ENCODE measurements at regions not wholly inside any gene's neighbourhood (a gene's known extent, or its start where the extent isn't known, plus 50 kb on each side); places are given as distances from the start of the nearest gene placed in this dataset.
A peak's percentile ranks its signal among the peaks of the same experiment; 100 is the strongest.

DNA sequence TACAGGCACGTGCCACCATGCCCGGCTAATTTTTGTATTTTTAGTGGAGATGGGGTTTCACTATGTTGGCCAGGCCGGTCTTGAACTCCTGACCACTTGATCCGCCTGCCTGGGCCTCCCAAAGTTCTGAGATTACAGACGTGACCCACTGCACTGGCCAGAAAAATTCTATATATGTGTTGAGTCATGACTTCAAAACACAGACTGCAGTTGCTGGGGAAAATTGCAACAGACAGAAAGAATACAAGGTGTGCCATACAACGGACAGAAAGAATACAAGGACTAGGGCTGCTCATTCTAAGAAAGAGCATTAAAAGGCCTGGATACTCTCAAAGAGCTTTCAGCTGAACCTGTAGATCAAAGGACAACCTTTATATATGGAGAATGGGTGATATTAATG lies 109.6 kb upstream of the ACSL4 start:
- DNase-seq (ENCODE audit: low spot score) = no peak

DNA sequence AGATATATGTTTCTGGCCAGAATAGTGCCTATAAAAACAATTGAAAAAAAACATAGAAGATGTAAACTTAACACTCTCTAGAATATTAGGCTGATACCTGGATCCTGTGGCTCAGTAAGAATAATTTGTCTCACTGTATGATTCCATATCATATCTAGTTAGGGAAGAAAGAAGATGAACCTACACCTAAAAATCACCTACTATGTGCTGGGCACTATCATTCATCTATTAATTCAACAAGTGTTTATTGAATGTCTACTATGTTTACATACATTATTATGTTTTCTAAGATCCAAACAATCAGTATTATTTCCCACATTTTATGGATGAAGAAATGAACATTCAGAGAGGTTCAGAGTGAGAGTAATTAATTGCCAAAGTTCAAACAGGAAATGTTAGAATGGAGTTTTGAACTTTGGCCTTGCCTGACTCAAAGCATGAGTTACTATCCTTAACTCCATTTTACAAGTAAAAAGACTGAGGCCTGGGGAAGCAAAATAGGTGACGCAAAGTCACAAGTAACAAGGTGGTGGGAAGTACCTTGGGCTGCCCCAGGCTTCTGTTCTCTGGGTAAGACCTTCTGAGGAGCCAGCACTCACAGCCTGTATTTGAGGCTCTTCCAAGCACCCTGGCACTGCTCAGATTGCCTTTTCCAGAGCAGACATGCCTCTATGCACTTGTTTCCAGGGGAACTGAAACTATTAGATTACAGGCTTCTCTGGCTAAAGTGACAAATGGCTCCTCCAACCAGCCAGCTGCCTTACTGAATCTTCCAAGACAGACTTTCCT lies 111.1 kb upstream of the ACSL4 start:
- DNase-seq (ENCODE audit: low spot score) = peak; percentile 42

DNA sequence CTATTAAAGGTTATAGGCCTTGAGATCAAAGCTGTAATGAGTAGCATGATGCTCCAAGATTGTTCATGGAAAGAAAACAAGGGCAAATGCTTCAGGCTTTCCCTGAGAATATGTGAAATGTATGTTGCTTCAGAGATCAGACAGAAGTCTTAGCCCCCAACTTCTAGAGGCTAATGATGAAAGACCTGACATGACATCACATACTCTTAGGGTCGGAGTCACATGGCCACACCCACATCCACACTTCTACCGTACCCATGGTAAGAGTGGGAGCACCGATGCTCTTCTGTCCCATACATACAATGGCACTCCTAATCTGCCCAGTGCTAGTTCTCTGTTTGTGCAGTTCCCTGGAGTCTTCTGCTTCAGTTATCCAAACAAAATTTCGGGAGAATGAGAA lies 111.9 kb upstream of the ACSL4 start:
- no peak for DNase-seq (ENCODE audit: low spot score)

DNA sequence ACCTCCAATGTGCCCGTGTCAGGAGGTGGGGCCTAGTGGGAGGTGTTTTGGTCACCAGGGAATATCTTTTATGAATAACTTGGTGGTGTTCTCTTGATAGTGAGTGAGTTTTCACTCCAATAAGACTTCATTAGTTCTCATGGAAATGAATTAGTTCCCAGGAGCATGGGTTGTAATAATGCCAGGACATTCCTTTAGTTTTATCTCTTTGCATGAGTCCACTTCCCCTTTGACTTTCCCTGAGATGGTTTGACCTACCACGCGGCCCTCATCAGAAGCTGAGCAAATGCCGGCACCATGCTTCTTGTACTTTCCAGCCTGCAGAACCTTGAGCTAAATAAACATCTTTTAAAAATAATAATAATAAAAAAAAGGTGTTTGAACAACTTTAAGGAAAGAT lies 112.9 kb upstream of the ACSL4 start:
- no peak for DNase-seq (ENCODE audit: low spot score)

DNA sequence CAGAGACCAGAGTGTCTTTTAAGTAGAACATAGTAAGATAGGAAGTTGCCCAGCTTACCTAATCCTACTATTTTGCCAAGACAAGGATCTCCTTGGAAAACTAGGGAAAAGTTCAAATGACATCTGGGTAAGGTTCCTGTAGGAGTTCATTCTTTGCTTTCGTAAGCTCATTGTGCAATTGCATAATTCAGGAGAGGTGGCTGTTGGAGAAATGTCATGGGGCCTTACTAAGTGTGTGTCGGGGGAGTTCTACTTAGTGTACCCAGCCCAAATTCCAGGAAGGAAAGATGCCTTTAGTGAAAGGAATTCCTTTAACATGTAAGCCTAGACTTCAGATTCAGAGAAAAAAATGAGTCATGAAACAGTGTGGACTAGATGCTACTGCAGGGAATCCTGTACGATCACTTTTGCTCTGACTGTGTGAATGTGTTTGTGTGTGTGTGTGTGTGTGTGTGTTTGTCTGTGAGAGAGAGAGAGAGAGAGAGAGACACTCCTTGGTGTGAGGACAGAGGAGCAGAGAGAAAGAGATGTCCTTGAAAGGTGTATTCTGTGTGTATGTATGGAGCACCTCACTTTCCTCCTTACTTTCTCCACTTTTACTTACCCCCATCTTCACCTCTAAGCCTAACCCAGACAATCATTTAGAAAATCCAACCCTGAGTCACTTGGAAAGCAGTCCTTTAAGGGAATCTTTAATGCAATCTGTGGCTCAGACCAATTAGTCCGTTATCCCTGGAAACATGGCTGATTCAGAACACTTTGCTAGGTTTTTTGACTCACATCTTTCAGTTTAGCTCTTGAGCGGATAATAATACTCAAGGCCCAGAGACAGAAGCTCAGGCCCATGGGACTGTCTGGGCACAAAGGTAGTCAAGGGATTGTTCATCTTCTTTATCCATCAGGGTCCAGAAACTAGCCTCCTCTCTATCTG lies 114.5 kb upstream of the ACSL4 start:
- DNase-seq (ENCODE audit: low spot score) = no peak

DNA sequence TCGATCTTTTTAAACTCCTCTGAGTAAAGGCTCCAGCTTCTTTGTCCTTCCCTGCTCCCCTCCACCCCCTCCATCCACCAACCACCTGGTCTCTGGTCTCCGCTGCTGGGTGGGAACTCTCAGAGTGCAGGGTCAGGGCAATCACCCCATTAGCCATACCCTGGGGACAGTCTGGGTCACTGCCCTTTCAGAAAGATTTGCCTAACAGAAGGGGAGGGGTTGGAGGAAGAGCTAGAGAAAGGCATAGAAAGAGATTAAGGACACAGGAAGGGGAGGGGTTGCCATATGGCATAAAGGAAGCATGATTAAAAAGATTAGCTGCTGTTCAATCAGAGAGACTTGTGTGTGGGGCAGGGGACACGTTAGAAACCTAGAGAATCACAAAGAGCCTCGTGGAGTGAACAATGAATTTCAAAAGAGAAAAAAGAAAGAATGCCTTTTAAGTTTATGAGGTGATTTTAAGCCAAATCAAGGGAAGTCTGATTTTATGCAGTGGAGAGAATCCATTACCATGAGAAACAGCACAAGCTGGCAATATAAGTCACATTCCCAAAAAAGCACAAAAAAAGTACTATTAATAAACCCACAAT lies 115.5 kb upstream of the ACSL4 start:
- DNase-seq (ENCODE audit: low spot score) = no peak

DNA sequence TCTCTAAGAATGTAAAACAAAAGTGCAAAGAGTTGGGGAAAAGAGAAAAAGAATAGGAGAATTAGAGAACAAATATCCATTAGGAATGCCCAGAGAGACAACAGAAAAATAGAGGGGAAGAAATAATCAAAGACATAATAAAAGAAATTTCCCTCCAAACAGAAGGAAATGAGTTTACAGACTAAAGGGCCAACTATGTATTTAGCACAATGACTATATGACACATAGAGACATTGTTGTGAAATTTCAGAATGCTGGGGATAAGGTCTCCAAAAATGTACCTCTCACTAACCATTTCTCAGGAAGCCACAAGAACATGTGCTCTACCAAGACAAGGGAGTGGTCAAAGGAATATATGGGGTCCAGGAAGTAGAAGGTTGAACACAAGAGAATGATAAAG lies 121.0 kb upstream of the ACSL4 start:
- DNase-seq (ENCODE audit: low spot score) = no peak

DNA sequence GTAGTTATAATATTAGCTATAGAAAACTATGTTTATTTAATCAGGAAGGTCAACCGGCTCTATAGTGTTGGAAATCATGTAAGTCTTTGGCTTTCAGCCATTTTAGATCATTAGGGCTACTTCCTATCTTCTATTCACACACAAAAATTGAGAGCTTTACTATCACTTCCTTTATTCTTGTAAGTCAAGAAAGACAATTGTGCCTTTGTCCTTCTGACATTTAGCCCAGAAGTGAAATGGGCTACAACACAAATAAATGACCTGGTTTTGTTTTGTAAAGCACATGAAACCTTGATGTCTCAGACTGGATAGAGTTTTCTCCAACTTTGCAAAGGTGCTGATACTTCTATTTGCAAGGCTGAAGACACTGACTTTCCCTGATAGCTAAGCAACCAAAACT lies 122.4 kb upstream of the ACSL4 start:
- no peak for DNase-seq (ENCODE audit: low spot score)

DNA sequence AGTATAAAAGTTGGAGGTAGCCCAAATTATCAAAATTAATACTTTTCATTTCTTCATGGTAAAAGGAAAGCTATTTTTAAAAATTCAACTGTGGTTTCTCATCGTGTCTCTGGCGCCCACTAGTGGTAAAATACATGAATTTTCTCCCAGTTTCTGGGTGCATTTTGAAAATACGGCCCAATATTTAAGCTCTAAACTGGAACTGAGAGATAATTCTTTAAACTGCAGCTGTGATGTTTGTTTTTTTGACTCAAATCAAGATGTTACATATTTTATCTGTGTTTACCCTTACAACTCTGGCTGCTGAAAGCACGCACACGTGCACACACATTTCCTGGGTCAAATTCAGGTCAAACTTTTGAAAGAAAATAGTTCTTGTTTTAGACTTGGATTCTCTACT lies 123.9 kb upstream of the ACSL4 start:
- peak; percentile 9 for DNase-seq (ENCODE audit: low spot score)

DNA sequence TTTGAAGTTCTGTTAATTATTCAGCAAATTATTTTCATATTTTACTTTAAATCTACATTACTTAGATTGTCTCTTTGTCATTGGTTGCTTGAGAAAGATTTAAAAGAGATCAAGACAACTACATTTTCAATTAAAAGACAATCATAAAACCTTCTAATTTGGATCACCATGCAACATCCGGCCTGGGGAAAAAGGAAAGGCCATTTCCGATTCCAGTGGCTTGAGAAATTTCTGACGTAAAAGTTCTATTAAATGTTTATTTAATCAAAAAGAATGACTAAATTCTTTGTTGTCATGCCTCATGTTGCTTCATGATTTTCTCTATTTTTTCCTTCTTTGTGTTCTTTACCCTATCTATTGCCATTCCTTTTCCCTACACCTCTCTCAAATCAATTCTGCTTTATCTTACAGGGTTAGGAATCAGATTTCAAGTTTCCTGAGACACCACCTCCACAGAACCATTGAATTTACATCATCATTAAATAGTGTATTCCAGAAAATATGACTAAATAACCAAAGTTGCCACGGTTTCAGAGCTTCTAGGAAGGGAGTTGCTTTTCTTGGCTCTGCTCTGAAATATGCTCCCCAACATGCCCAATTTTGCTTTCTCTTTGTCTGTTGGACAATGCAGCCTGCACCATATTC lies 124.6 kb upstream of the ACSL4 start:
- DNase-seq (ENCODE audit: low spot score) = no peak

DNA sequence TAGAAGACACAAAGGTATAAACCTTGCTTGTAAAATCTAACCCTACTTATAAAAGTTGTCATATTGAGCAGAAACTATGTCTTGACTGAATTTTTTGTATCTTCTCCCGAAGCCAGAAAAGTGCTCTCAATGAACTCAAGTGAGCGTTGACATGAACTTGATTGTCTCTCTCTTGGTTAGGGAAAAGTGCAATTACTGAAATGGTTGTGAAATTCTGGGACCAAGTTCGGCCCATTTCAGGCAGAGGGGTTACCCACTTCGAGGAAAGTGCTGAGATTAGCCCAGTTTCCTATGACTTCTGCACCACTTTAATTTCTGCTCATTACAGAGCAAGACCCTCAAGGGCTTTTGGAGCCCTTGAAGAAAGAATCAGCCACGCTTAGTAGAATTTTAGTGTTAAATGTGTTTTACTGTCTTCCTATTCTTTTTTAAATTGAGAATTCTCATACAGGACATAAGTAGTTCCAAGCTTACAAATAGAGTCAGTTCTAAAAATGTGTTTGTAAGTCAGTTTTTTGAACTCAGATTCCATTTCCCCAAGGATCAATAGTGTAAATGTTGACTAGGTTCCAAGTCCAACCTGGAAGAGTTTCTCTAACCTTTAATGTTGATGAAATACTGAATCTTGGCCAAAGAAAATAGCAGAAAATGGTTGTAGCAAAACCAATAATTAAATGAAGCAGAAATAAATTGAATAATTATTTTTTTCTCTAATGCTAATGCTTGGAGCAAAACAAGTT lies 125.7 kb upstream of the ACSL4 start:
- DNase-seq (ENCODE audit: low spot score) = no peak

DNA sequence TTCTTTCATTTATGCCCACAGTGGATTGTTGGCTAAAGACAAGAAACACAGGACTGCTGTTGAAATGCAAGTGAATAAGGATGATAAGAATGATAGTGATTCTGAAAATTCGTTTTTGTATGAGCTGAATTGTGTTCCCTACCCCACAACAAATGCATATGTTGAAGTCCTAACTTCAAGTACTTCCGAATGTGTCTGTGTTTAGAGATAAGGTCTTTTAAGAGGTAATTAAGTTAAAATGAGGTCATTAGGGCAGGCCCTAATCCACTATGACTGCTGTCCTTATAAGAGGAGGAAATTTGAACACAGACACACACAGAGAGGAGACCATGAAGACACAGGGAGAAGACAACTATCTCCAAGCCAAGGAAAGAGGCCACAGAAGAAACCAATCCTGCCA lies 126.6 kb upstream of the ACSL4 start:
- no peak for DNase-seq (ENCODE audit: low spot score)

DNA sequence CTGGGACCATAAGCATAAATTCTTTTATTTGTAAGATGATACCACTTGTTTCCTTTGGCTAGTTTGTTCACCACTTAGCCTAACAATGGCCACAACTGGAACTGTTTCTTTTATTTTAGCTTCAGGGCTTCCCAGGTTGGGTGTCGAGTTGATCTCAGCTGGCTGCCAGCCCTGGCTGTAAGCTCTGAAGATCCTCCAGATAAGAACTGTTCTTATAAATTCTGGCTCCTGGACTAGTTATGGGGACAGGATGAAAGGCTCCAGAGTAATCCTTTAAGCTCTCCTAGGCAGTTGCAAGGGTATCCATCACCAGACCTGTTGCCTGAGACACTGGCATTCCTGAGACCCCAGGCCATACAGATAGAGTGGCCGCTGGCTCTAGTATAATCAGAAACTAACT lies 129.4 kb upstream of the ACSL4 start:
- no peak for DNase-seq (ENCODE audit: low spot score)

DNA sequence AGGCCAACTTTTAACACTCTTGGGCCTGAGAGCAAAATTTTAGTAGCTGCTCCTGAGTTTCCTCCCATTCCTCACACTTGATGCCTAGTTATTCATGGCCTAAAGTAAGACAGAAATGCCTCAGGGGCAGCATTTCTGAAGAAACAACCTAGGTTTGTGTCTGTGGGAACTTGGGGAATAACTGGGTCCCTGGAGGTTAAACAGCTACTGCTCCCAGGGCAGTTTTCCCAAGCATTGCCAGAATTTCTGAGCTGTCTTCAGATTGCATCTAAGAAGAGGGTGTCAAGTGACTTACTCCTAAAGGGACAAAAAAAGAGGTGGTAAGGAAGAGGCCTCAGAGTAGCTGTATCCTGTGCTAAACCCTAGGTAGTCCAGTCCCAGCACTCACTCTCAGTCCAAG lies 130.8 kb upstream of the ACSL4 start:
- DNase-seq (ENCODE audit: low spot score) = no peak

DNA sequence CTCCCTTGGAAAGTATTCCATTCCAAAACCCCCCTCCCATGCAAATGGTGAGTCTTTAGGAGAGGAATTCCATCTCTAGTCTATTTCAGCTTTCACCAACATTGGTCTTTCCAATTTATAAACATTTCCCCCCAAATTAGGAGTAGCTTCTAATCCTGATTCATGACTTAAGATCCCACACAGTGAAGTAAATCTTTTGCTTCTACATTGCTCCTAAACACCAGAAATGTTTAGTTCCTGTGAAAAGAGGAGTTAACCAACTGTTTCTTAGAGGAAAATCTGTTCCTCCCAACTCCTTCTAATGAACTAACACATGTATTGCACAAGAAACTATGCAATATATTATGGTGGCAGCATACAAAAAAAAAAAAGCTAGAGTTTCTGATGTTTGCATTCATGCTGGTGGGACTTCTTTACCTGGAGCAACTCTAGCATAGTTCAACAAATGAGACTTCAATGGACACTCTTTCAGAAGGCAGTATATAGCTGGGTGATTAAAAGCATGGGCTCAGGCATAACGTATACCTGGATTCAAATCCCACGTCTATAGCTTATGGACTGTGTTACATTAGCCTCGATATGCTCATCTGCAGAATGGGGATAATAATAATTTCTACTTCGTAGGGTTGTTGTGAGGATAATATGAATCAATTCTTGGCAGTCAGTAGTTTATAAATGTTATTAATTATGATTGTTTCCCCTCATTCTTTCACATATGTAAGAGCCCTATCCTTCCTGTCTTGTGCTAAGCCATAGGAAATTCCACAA lies 131.6 kb upstream of the TMEM164 start:
- no peak for DNase-seq (ENCODE audit: low spot score)

DNA sequence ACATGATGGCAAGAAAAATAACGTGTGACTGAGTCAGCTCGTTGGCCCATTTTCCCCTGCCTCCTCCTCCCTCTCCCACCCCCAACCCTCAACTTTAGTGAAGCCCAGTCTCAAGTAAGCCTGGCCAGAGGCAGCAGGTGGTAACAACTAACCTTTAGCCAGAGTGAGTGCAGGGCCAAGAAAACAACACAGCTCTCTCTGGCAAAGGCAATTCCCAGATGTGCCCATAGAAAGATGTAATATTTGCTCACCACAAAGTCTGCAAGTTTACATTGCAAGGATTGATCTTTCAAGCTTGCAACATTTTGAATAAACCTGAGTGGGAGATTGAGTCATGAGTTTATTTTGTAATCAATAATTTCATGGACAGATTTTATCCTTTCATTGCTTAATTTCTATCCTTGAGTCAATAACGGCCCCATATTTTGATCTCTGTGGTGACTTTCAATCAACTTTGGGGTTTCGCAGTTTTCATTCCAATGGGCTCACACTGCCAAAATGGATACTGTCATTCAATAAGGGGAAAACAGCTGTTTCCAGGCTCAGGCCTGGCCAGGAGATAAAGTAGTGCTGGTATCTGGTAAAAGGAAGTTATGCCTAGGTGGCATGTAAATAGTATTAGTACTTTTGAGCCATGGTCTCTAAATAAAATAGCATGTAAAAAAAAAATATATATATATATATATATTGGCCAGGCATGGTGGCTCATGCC lies 130.7 kb upstream of the TMEM164 start:
- no peak for DNase-seq (ENCODE audit: low spot score)

DNA sequence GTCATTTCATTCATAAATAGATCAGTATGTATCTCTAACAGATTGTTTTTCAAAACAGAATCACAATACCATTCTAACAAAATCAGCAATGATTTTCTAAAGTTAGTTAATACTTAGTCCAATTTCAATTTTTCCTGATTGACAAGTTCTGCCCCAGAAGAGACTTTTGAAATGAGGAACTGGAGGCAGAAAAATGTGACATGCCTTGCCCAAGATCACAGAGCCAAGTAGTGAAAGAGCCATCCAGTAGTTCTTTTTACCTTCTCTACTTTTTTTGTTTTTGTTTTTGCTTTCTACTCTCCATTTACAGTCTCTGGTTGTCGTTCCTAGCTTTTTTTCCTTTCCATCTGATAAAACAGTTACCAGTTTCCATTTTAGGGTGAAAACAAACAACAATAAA lies 129.3 kb upstream of the TMEM164 start:
- no peak for DNase-seq (ENCODE audit: low spot score)

DNA sequence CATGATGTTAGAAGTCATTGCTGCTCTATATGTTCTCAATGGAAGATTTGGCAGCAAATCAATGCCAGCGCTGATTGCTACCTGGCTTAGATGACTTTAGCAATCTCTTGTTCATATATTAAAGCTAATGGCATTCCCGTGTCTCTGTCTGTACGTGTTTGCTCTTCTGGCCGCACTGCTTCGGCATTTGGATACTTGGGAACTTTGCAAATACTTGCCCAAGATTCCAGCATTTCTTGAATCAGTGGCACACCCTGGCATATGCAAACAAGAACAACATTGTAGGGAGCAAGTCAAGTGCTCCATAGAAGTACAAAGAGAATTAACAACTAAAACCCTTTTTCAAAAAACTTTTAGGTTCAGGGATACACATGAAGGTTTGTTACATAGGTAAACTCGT lies 128.9 kb upstream of the TMEM164 start:
- DNase-seq (ENCODE audit: low spot score) = no peak

DNA sequence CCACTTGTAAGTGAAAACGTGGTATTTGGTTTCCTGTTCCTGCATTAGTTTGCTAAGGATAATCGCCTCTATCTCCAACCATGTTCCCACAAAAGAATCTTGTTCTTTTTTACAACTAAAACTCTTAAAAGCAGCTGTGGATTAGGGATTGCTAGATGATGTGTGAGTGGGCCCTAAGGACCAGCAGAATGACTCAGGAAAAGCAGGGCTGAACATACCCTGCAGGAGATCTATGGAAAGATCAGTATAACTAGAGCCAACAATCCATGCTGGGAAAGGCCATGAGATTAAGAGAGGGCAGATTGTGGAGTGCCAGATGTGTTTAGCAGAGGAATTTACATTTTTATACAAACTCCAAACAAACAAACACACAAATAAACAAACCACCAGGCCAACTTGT lies 128.4 kb upstream of the TMEM164 start:
- no peak for DNase-seq (ENCODE audit: low spot score)

DNA sequence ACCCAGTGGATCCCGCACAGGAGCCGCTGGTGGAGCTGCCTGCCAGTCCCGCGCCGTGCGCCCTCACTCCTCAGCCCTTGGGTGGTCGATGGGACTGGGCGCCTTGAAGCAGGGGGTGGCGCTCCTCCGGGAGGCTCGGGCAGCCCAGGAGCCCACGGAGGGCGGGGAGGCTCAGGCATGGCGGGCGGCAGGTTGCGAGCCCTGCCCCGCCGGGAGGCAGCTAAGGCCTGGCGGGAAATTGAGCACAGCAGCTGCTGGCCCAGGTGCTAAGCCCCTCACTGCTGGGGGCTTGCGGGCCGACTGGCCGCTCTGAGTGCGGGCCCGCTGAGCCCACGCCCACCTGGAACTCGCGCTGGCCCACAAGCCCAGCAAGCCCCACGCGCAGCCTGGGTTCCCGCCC lies 127.1 kb upstream of the TMEM164 start:
- no peak for DNase-seq (ENCODE audit: low spot score)
